IMR-90 (cell line): ENCODE measurements at regions not wholly inside any gene's neighbourhood (a gene's known extent, or its start where the extent isn't known, plus 50 kb on each side); places are given as distances from the start of the nearest gene placed in this dataset.

Source experiments
- CEBPB ChIP-seq: IDR thresholded peaks from 2 replicates; pipeline ENCODE4 v1.6.1; 2012; ENCODE audit warnings: low read depth, low read length, improper control_type of control experiment
- CTCF ChIP-seq: conservative IDR thresholded peaks from 2 replicates; pipeline ENCODE4 v1.5.1; 2012; ENCODE audit warnings: mild to moderate bottlenecking, low read depth, low read length, improper control_type of control experiment
- MAFK ChIP-seq: IDR thresholded peaks from 2 replicates; pipeline ENCODE4 v1.6.1; 2012; ENCODE audit warnings: low read depth, low read length, improper control_type of control experiment
- MAZ ChIP-seq: IDR thresholded peaks from 2 replicates; pipeline ENCODE4 v1.6.1; 2012; ENCODE audit warnings: low read depth, mild to moderate bottlenecking, low read length, improper control_type of control experiment, moderate library complexity, borderline replicate concordance
- MXI1 ChIP-seq: IDR thresholded peaks from 2 replicates; pipeline ENCODE4 v1.6.1; 2012; ENCODE audit warnings: low read depth, mild to moderate bottlenecking, low read length, moderate library complexity, borderline replicate concordance
- POLR2A ChIP-seq: IDR thresholded peaks from 2 replicates; pipeline ENCODE4 v1.6.1; 2012; ENCODE audit warnings: mild to moderate bottlenecking, low read depth, low read length
- RAD21 ChIP-seq: IDR thresholded peaks from 2 replicates; pipeline ENCODE4 v1.6.1; 2012; ENCODE audit warnings: low read length, improper control_type of control experiment
- RCOR1 ChIP-seq: IDR thresholded peaks from 2 replicates; pipeline ENCODE4 v1.6.1; 2012; ENCODE audit warnings: mild to moderate bottlenecking, low read length, improper control_type of control experiment; ENCODE audit not compliant: insufficient replicate concordance
- USF2 ChIP-seq: fragments of 150-350 bp; IDR thresholded peaks from 2 replicates; pipeline ENCODE4 v1.6.1; 2017; ENCODE audit warnings: mild to moderate bottlenecking, antibody characterized with exemption, low read length, low read depth

GRCh38 chr5:130402906-130403305, 498.6 kb downstream of the CHSY3 start:
- no peak for TF ChIP-seq MAFK
- no peak for TF ChIP-seq RCOR1
- TF ChIP-seq CTCF: no peak
- TF ChIP-seq POLR2A: no peak
- TF ChIP-seq MAZ: no peak
- no peak for TF ChIP-seq CEBPB
- TF ChIP-seq USF2: no peak
- no peak for TF ChIP-seq RAD21
- TF ChIP-seq MXI1: no peak
